WTC11 (cell line): ENCODE measurements at regions not wholly inside any gene's neighbourhood (a gene's known extent, or its start where the extent isn't known, plus 50 kb on each side); places are given as distances from the start of the nearest gene placed in this dataset.
A peak's percentile ranks its signal among the peaks of the same experiment; 100 is the strongest.

Experiments
- ATAC-seq: fragments of 200-7000 bp; cut with Tn5 transposase; 2 replicates; pipeline ENCODE4 v1.10.0; 2021; ENCODE audit warnings: mild to moderate bottlenecking, moderate library complexity
- CTCF ChIA-PET: fragments of 300-600 bp; sonication (Branson Sonifier 250); formaldehyde crosslinking; loops from one replicate; lab custom pipeline; 2021; ENCODE audit warnings: antibody characterized with exemption; lab: Charles Lee
- POLR2A ChIA-PET: fragments of 350-600 bp; sonication (Branson Sonifier 250); formaldehyde crosslinking; loops from one replicate; lab custom pipeline; 2021; ENCODE audit warnings: antibody characterized with exemption; lab: Charles Lee
- DNase-seq: peaks from one replicate; pipeline ENCODE4 v3.0.0; 2021; ENCODE audit warnings: low spot score
- H3K27ac Mint-ChIP-seq: 2 replicates; pipeline ENCODE4 v1.8.0; 2021; ENCODE audit warnings: mixed read lengths
- H3K27me3 Mint-ChIP-seq: 2 replicates; pipeline ENCODE4 v1.8.0; 2021; ENCODE audit warnings: low read depth, mild to moderate bottlenecking, moderate library complexity, mixed read lengths
- H3K36me3 Mint-ChIP-seq: 2 replicates; pipeline ENCODE4 v1.8.0; 2021; ENCODE audit warnings: mixed read lengths
- H3K4me1 Mint-ChIP-seq: 2 replicates; pipeline ENCODE4 v1.8.0; 2022; ENCODE audit warnings: mixed read lengths
- H3K4me3 Mint-ChIP-seq: 2 replicates; pipeline ENCODE4 v1.8.0; 2021; ENCODE audit warnings: mild to moderate bottlenecking, moderate library complexity, mixed read lengths
- H3K9me3 Mint-ChIP-seq: 2 replicates; pipeline ENCODE4 v1.8.0; 2021; ENCODE audit warnings: mixed read lengths
- ARID4B ChIP-seq: sonication (generic); formaldehyde crosslinking; IDR thresholded peaks from 2 replicates; pipeline ENCODE4 v1.8.0; 2023; ENCODE audit warnings: missing genetic modification reagents, mild to moderate bottlenecking, borderline replicate concordance
- ATF2 ChIP-seq: sonication (generic); formaldehyde crosslinking; IDR thresholded peaks from 2 replicates; pipeline ENCODE4 v1.8.1; 2022; ENCODE audit warnings: low read depth, missing genetic modification reagents, borderline replicate concordance
- CTCF ChIP-seq: fragments of 200-600 bp; IDR thresholded peaks from 2 replicates; pipeline ENCODE4 v1.8.0; 2022; ENCODE audit warnings: antibody characterized with exemption
- E2F5 ChIP-seq: sonication (generic); formaldehyde crosslinking; IDR thresholded peaks from 2 replicates; pipeline ENCODE4 v1.8.1; 2022; ENCODE audit warnings: mild to moderate bottlenecking, moderate library complexity, missing genetic modification reagents
- GTF2I ChIP-seq: fragments of 250-450 bp; sonication (Bioruptor Pico); conservative IDR thresholded peaks from 2 replicates; pipeline ENCODE4 v1.4.0; 2021; ENCODE audit warnings: mild to moderate bottlenecking
- JAZF1 ChIP-seq: fragments of 250-450 bp; sonication (Bioruptor Pico); IDR thresholded peaks from 2 replicates; pipeline ENCODE4 v1.9.0; 2021; ENCODE audit warnings: moderate library complexity, mild to moderate bottlenecking, inconsistent platforms
- MAX ChIP-seq: sonication (generic); formaldehyde crosslinking; IDR thresholded peaks from 2 replicates; pipeline ENCODE4 v1.8.0; 2022; ENCODE audit warnings: mild to moderate bottlenecking, missing genetic modification reagents
- TCF7 ChIP-seq: sonication (generic); formaldehyde crosslinking; IDR thresholded peaks from 2 replicates; pipeline ENCODE4 v1.8.0; 2022; ENCODE audit warnings: mild to moderate bottlenecking, low read depth, missing genetic modification reagents, moderate library complexity

GRCh38 chr2:11073776-11074175, 81.5 kb upstream of the SLC66A3 start:
- POLR2A ChIA-PET = no interaction called here
- CTCF ChIA-PET = interaction anchor here (1.9 kb wide), 1 partner anchor 56 kb away, joined by 4 read pairs; no protein-coding TSS in a partner anchor
- 0 out of 2 replicates have a peak overlapping the region, but pooled peaks have one; percentile 45 for H3K27ac Mint-ChIP-seq

More at GRCh38 chr2:11073776-11074175, 81.5 kb upstream of the SLC66A3 start:
- TF ChIP-seq E2F5 (CRISPR knock-in tag) = no peak
- TF ChIP-seq MAX = no peak
- no peak for TF ChIP-seq CTCF
- no peak for TF ChIP-seq GTF2I (CRISPR knock-in tag)
- no peak for TF ChIP-seq ARID4B (CRISPR knock-in tag)
- TF ChIP-seq TCF7 (CRISPR knock-in tag) = no peak
- no peak for TF ChIP-seq JAZF1 (CRISPR knock-in tag)
- TF ChIP-seq ATF2 = no peak
- no peak overlapping the region for H3K4me3 Mint-ChIP-seq
- no peaks in the 10 kb centered on the region for H3K36me3 Mint-ChIP-seq
- ATAC-seq (no peak), DNase-seq (no peak)
- H3K9me3 Mint-ChIP-seq = peaks cover 9% of the 10 kb centered on the region
- H3K4me1 Mint-ChIP-seq = peaks cover 28% of the 10 kb centered on the region
- no peaks in the 10 kb centered on the region; the same call in 1 of the 2 replicates for H3K27me3 Mint-ChIP-seq
